ENCODE measurements at regions not wholly inside any gene's neighbourhood (a gene's known extent, or its start where the extent isn't known, plus 50 kb on each side); places are given as distances from the start of the nearest gene placed in this dataset.
"Not testable (repeated sequence)": the region's sequence is repeated elsewhere in the genome, so short reads cannot be mapped to it uniquely, and the experiment has no call there.

- DNase-seq, result no peak
These were observed 241.4 kb upstream of the DGKB start for GRCh38 chr7:15143936-15144335.

- no peak for DNase-seq
These were observed 240.6 kb upstream of the DGKB start for GRCh38 chr7:15143121-15143520.

- DNase-seq, result no peak
These were observed 237.9 kb upstream of the DGKB start for GRCh38 chr7:15140431-15140830.

GRCh38 chr7:15131661-15132060 is 229.1 kb upstream of the DGKB start:
- DNase-seq, result no peak

- DNase-seq, result no peak
These were observed 228.4 kb upstream of the DGKB start for GRCh38 chr7:15130666-15131541.

- no peak for DNase-seq
These were observed 226.2 kb upstream of the DGKB start for GRCh38 chr7:15128716-15129115.

- not testable (repeated sequence) for DNase-seq
These were observed 224.1 kb upstream of the DGKB start for GRCh38 chr7:15126653-15127052.

GRCh38 chr7:15123901-15124300 is 221.3 kb upstream of the DGKB start:
- no peak for DNase-seq

- no peak for DNase-seq
These were observed 211.2 kb upstream of the DGKB start for GRCh38 chr7:15113752-15114151.

- DNase-seq, result no peak
These were observed 203.2 kb upstream of the DGKB start for GRCh38 chr7:15105711-15106110.

- no peak for DNase-seq
These were observed 202.0 kb upstream of the DGKB start for GRCh38 chr7:15104411-15105092.

- DNase-seq, result no peak
These were observed 196.5 kb upstream of the DGKB start for GRCh38 chr7:15099074-15099473.

- no peak for DNase-seq
These were observed 194.3 kb upstream of the DGKB start for GRCh38 chr7:15096853-15097252.

GRCh38 chr7:15094989-15095388 is 192.4 kb upstream of the DGKB start:
- no peak for DNase-seq

GRCh38 chr7:15087771-15088170 is 185.2 kb upstream of the DGKB start:
- no peak for DNase-seq

- no peak for DNase-seq
These were observed 184.3 kb upstream of the DGKB start for GRCh38 chr7:15086862-15087261.

- no peak for DNase-seq
These were observed 183.6 kb upstream of the DGKB start for GRCh38 chr7:15086131-15086611.

GRCh38 chr7:15085366-15085765 is 182.8 kb upstream of the DGKB start:
- no peak for DNase-seq

- DNase-seq, result no peak
These were observed 181.8 kb upstream of the DGKB start for GRCh38 chr7:15084368-15084767.

GRCh38 chr7:15081891-15082290 is 179.3 kb upstream of the DGKB start:
- no peak for DNase-seq

- DNase-seq, result no peak
These were observed 170.8 kb upstream of the DGKB start for GRCh38 chr7:15073301-15073700.

- DNase-seq, result no peak
These were observed 165.8 kb upstream of the DGKB start for GRCh38 chr7:15068324-15068723.

- DNase-seq, result no peak
These were observed 154.7 kb upstream of the DGKB start for GRCh38 chr7:15057272-15057671.

GRCh38 chr7:15054304-15054703 is 151.8 kb upstream of the DGKB start:
- not testable (repeated sequence) for DNase-seq
